SH-SY5Y (cell line): ENCODE measurements at regions not wholly inside any gene's neighbourhood (a gene's known extent, or its start where the extent isn't known, plus 50 kb on each side); places are given as distances from the start of the nearest gene placed in this dataset.

Source experiments
- GATA2 ChIP-seq: IDR thresholded peaks from 2 replicates; pipeline ENCODE4 v1.6.1; 2011; ENCODE audit warnings: mild to moderate bottlenecking, low read depth, low read length
- GATA3 ChIP-seq: IDR thresholded peaks from 2 replicates; pipeline ENCODE4 v1.6.1; 2011; ENCODE audit warnings: low read depth, mild to moderate bottlenecking, low read length, moderate library complexity

DNA sequence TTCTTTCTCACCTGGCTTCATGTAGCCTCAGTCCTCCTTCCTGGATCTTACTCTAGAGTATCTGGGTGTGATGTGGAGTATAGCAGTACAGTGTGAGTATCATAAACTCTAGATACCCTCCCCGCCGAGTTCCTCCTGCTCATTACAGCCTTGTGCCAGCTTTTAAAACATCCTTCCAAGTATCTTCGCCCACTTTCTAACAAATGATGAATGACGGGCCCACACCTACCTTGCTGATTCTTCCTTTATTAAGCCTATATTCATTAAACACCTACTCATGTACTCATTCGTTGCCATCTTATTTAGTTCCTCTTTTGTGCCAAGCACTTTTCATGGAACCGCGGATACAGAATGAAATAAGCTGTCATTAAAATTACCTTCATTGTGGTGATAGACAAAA is 1585.3 kb upstream of the TENM3 start:
- TF ChIP-seq GATA3 (no peak), GATA2 (no peak)

DNA sequence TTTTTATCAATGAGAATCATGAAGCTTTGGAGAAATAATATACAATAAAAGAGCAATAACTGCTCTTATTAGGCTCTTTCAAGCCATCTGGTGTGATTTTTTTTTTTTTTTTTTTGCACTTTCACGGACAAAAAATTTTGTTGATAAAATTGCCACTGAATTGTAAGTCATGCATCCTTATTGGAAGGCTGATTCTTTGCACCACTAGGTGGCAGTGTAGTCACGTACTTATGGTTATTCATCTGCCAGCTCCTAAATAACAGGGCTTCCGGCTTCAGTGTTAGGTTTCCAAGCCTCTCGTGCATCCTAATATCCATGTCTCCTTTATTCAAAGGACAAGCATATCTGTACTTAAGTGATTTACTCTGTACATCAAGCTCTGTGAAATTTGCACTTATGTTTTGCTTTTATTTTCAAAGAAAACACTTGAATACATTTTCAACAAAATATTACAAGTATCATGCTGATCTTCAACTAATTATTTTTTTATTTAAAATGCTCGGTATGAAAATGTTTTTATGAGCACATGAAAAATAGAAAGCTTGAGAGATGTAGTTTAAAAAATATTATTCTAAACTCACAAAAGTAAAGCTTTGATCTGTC is 1578.3 kb upstream of the TENM3 start:
- TF ChIP-seq GATA2 (no peak), GATA3 (no peak)

DNA sequence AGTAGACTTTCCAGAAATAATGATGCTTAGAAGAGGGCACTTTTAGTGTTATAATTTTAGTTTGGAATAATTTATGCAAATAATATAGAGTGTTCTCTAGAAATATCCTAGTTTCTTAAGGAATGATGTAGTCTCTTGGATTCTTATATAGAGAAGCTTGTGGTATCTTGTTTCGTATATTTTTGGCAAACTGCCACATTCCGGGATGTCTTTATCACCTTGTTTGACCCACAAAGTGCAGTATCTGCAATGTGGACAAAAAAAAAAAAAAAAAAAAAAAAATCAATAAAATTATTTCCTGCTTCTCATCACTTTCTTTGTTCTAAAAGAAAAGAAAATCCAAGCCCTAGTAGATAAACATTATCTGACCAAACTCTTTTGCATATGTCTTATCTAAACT is 1577.7 kb upstream of the TENM3 start:
- TF ChIP-seq GATA2 (no peak), GATA3 (no peak)

DNA sequence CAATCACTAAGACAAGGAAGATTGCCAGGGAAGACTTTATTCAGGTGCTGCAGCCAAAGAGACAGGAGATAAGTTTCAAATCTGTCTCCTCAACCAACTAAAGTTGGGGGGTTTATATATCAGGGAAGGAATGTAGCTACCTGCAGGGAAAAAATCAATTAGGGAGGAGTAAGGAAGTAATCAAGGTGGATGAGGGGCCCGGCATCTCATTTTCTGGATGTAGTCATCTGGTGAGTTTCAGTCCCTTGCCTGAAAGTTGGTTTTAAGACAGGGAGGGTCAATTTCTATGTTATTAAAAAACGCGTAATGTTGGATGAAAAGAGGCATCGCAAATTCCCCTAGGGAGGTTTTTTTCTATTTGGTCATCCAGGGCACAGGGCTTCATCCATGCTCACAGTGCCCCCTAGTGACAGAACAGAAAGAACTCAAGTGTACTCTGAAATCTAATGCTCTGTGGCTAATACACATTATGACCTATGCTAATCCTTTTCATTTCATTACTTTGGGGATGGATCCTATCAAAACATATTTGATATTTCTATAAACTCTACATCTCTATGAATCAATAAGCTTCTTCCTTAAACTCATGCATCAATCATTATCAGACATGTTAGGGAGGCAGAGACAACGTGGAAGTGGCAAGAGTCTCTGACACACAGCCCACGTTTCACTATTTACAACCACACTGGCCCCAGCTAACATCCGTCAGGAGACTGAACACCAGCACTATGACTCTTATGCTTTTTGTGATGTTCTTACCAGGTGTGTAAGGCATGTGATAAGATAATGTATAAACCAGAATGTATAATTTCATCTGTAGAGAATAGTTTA is 1577.0 kb upstream of the TENM3 start:
- TF ChIP-seq GATA2 (no peak), GATA3 (no peak)

DNA sequence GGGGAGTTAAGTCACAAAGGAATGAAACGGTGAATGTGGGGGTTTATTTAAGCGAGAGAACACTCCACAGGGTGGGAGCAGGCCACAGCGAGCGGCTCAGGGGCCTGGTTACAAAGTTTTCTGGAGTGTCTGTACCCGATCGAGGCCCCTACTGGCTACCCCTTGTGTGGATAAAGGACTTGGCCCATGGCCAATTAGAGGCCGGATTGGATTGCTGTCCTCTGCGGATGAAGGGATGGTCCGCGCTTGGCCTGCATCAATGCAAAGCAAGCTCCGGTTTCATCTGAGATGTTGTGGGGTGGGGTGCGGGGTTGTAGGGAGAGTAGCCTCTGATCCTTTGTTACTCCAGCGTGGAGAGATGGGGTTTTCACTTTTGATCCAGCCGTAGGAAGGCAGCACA is 1574.5 kb upstream of the TENM3 start:
- TF ChIP-seq GATA3: no peak
- no peak for TF ChIP-seq GATA2

DNA sequence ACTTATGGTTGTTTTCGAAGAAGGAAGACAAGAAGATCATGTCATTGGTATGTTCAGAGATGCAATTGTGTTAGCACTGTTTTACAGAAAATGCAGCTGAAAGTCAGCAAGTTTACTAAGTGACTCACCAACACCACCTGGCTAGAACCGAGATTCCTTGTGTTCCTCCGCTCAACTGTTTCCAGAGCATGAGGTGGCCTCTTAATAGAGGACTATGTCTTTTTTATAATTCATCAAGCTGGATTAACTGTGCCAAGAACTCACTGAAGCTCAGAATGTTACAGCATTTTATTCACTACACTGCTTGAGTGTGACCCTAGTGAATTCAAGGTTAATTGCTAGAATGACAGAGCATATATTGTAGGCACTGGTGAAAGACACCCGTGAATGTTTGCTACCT is 1573.5 kb upstream of the TENM3 start:
- TF ChIP-seq GATA2: no peak

DNA sequence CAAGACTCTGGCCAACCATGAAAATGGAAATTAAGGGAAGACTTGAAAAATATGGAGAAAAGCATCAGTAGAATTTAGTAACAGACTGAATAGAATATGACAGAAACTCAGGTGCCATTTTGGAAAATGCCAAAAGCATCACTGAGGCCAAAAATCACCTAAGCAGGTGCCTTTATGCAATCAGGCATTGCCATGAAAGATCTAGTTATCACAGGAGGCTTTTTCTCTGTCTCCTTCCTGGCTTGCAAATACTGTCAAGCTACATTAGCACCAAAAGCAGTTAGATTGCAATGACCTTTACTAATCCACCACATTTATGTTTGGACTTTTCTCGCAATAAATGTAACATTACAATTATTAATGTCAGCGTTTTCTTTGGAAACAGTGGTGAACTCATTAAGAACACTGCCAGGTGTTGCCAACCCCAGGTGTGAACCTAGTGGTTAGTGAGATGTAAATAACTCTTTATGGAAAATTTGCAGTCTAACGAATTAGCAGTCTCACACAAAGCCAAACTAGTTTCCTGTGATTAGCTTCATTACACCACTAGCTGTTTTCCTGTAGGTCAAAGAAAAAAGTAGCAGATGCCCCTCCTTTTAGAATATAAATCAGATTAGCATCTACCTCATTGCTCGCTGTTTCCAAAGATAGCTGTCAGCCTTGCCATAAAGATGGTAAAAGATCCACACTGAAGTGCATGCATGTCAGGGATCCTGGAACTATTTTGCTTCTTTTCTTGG is 1568.4 kb upstream of the TENM3 start:
- TF ChIP-seq GATA3 (no peak), GATA2 (no peak)

DNA sequence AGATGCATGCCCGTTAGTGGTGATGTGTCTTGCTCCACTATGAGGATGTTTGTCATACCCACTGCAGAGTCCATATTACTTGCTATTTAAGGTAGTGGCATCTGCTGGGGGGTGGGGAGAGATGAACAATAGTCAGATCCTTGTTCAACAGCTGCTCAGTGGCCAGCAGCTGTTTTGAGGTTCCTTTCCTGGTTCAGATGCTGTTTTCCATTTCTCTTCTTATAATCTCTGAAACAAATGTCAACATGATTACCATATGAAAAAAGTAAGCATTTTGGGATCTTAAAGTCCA is 1567.9 kb upstream of the TENM3 start:
- TF ChIP-seq GATA2 (no peak), GATA3 (no peak)

DNA sequence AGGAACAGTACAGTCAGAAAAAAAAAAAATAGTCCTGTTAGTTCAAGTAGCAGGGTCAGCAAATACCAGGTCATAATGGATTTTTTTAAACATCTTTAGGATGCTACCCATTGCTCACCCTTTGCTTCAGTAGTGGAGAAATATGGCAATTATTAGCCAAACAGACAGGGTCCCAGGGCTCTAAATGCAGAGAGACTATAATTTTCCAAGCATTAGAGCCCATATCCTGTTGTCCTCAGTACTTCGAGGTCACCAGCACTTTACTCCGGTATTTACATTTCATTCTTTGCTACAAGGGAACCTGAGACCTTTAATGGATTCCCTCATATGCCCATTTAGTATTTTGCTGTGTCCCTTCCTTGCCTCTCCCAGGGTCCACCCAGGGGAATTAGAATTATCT is 1562.9 kb upstream of the TENM3 start:
- no peak for TF ChIP-seq GATA2
- no peak for TF ChIP-seq GATA3

DNA sequence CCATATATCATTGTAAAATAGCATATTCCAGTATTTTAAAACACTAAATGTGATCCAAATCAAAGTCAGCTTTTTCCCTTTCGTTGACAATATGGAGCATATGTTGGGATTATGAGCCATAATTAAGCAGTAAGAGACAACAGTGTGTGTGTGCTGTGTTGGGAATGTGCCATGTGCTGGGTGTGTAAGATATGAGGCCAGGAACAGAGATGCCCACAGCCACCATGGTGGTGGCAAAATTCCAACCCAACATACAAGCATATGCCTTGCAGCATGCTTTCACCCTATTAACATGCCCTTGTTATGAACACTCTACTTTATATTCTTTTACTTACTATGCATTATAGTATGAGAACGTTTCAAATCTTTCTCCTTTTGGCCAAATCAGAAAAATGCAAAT is 1560.4 kb upstream of the TENM3 start:
- TF ChIP-seq GATA2: no peak
- TF ChIP-seq GATA3: no peak

DNA sequence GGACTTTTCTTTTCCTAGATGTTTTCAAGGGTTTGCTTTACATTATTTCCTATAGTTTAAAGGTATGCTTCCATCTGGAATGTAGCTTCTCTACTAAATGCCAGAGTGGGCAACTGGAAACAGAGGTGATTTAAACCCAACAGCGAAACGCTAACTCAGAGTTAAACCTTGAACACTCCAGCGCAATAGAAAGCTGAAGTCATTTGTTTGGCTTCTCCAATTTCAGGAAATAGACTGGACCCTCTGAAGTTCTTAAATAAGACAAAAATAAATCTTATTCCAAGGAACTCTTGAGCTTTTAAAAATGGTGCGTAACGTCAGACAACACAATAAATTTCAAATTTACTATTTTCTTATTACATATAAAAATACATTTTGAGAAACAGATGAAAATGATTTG is 1560.0 kb upstream of the TENM3 start:
- TF ChIP-seq GATA3 (no peak), GATA2 (no peak)

DNA sequence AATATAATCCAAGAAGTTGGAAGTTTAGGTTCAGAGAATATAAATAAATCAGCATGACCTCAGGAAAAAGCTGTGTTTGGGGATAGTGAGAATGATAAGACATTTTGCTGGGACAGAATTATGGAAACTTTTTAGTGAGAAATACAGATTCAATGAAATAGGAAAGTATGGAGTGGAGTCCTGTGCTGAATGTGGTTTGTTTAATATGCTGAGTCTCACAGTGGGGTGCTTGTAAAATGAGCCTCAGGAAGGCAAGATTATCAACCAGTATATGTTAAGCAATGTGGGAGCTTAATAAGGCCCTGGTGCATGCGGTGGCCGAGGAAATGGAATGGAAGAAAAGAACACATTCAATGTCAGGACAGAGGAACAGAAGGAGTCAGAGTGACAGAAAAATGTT is 1554.7 kb upstream of the TENM3 start:
- TF ChIP-seq GATA2 (no peak), GATA3 (no peak)

DNA sequence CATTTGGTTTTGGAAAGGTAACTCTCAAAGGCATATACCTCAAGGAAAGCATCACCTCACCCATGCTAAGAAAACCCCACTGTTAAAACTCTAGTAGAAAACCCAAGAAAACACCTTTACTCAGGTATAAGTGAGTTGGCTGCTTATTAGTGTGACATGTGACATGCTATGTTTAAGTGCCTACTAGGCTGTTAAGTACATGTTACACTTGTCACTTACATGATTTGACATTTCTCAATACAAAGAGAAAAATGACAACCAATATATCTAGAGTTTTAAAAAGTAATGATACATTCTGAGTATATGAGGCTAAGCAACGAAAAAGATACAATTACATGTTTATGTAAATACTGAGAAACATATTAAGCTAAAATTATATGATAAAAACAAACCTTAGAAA is 1548.3 kb upstream of the TENM3 start:
- no peak for TF ChIP-seq GATA3
- TF ChIP-seq GATA2: no peak

DNA sequence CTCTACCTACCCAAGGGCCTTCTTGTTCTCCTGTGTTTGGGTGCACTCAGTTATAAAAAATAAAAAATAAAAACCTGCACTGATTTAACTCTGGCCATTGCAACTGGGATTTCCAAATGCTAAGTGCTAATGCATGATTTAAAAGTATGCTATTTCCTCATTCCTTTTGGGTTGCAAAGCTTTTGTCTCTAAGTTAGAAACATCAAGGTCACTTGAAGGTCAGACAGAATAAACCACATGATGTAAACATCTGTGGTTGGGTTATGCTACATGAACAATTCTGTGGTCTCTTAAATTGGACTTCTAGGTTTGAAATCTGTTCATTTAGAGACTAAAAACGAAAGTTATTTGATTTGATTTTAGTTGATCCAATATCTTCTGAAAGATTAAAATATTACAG is 1547.4 kb upstream of the TENM3 start:
- no peak for TF ChIP-seq GATA2
- TF ChIP-seq GATA3: no peak

DNA sequence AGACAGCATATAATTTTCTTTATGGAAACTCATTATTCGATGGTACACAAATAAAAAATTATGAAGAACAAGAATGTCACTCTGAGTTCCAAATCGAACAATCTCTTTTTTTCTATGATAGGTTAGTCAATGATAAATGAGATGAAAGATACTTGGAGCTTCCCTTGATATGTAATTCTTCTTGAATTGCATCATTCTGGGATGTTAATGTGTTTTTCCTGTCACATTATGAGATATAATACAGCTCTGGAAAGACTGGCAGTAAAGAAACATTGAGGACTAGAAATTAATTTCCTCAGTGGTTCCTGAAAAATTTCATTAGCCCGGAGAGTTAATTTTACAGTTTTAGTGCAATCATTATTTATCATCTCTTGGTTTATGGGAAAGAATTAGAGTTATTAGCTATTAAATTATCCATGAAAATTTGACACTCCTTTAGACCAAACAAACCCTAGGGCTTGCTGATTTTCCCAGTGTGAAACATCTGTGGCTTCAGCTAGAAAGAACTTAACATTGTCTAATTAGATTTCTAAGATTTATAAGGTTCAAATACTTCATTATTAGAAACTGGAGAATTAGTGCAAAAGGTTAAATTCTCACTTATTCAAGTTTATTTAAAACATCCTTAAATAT is 1546.6 kb upstream of the TENM3 start:
- TF ChIP-seq GATA3: no peak
- no peak for TF ChIP-seq GATA2
